Fibroblast of lung (primary cell): ENCODE measurements at regions not wholly inside any gene's neighbourhood (a gene's known extent, or its start where the extent isn't known, plus 50 kb on each side); places are given as distances from the start of the nearest gene placed in this dataset.

Experiments used
- DNase-seq, 2 donors: peaks; one replicate each; pipeline versions ENCODE4 v3.0.0 to v3.0.0-alpha.2; 2010; ENCODE audit warnings: low read depth in 2 of 2
- H2AFZ ChIP-seq: 2 replicates; pipeline ENCODE4 v1.5.1; 2012; ENCODE audit warnings: low read length, control low read depth, inconsistent platforms
- H3K27ac ChIP-seq: 2 replicates; pipeline ENCODE4 v1.5.1; 2011; ENCODE audit warnings: low read length, control low read depth; ENCODE audit not compliant: insufficient read depth
- H3K27me3 ChIP-seq: 2 replicates; pipeline ENCODE4 v1.5.1; 2011; ENCODE audit warnings: mild to moderate bottlenecking, low read length; ENCODE audit not compliant: control insufficient read depth, insufficient read depth
- H3K36me3 ChIP-seq: 2 replicates; pipeline ENCODE4 v1.5.1; 2011; ENCODE audit warnings: low read length; ENCODE audit not compliant: control insufficient read depth, insufficient read depth
- H3K4me1 ChIP-seq: 2 replicates; pipeline ENCODE4 v1.5.1; 2011; ENCODE audit warnings: low read length; ENCODE audit not compliant: control insufficient read depth, insufficient read depth; ENCODE audit errors: extremely low read depth
- H3K4me2 ChIP-seq: 2 replicates; pipeline ENCODE4 v1.5.1; 2011; ENCODE audit warnings: low read length, control low read depth; ENCODE audit not compliant: insufficient read depth; ENCODE audit errors: extremely low read depth
- H3K4me3 ChIP-seq, 4 experiments: fragments of 200-600 bp in 1 of 4; sonication (generic) in 1 of 4; replicated peaks in 1 of 4; 2 replicates each; pipeline ENCODE4 v1.5.1; 2011 to 2016; ENCODE audit warnings: low read length in 4 of 4, low read depth in 3 of 4, mild to moderate bottlenecking in 3 of 4, control low read depth in 2 of 4, inconsistent platforms in 1 of 4, mixed read lengths in 1 of 4; ENCODE audit not compliant: insufficient read depth in 1 of 4; ENCODE audit errors: control extremely low read depth in 1 of 4
- H3K79me2 ChIP-seq: 2 replicates; pipeline ENCODE4 v1.5.1; 2012; ENCODE audit warnings: mild to moderate bottlenecking, low read length, inconsistent platforms; ENCODE audit not compliant: control insufficient read depth, insufficient read depth
- H3K9ac ChIP-seq: 2 replicates; pipeline ENCODE4 v1.5.1; 2011; ENCODE audit warnings: mild to moderate bottlenecking, low read length, control low read depth; ENCODE audit not compliant: insufficient read depth
- H3K9me3 ChIP-seq: 2 replicates; pipeline ENCODE4 v1.5.1; 2012; ENCODE audit warnings: low read depth, low read length; ENCODE audit not compliant: control insufficient read depth, insufficient read depth
- H4K20me1 ChIP-seq: 2 replicates; pipeline ENCODE4 v1.5.1; 2011; ENCODE audit warnings: low read length; ENCODE audit not compliant: control insufficient read depth, insufficient read depth; ENCODE audit errors: extremely low read depth
- CTCF ChIP-seq, 2 donors: IDR thresholded peaks in 1 of 2; conservative IDR thresholded peaks in 1 of 2; 1 replicate in 1 of 2; 2 replicates in 1 of 2; pipeline ENCODE4 v1.5.1; 2011 to 2012; ENCODE audit warnings: low read length in 2 of 2, control low read depth in 1 of 2, inconsistent platforms in 1 of 2, low read depth in 1 of 2, mild to moderate bottlenecking in 1 of 2
- EZH2 ChIP-seq: IDR thresholded peaks from 2 replicates; pipeline ENCODE4 v1.5.1; 2012; ENCODE audit warnings: low read length, control low read depth, mild to moderate bottlenecking; ENCODE audit errors: missing control alignments

- TF ChIP-seq EZH2: no peak
- TF ChIP-seq CTCF (conservative IDR thresholded peaks at IDR 0.05 in 1 of 2, IDR thresholded peaks at IDR 0.05 in 1 of 2; ENCODE audit: low read depth in 1 of 2, low read length in 2 of 2): no peak
- Histone ChIP-seq H3K9ac (no peak overlapping the region), H3K79me2 (no peaks in the 10 kb centered on the region), H3K4me1 (no peaks in the 10 kb centered on the region), H3K27ac (no peak overlapping the region), H3K36me3 (no peaks in the 10 kb centered on the region), H3K27me3 (no peaks in the 10 kb centered on the region), H2AFZ (no peak overlapping the region), H3K4me2 (no peak overlapping the region), H3K9me3 (no peaks in the 10 kb centered on the region), H3K4me3 (no peak overlapping the region), H4K20me1 (no peaks in the 10 kb centered on the region)
- DNase-seq: no peak
Observed at GRCh38 chr18:1861473-1861872, 709.8 kb downstream of the METTL4 start.

GRCh38 chr18:1865869-1866268 is 705.4 kb downstream of the METTL4 start:
- no peak overlapping the region for H3K4me2 ChIP-seq
- no peaks in the 10 kb centered on the region for H3K36me3 ChIP-seq
- H3K4me1 ChIP-seq: no peaks in the 10 kb centered on the region
- no peaks in the 10 kb centered on the region for H3K79me2 ChIP-seq
- no peaks in the 10 kb centered on the region for H3K9me3 ChIP-seq
- no peak overlapping the region for H2AFZ ChIP-seq
- no peaks in the 10 kb centered on the region for H4K20me1 ChIP-seq
- no peak for DNase-seq
- H3K27me3 ChIP-seq: no peaks in the 10 kb centered on the region
- no peak overlapping the region for H3K4me3 ChIP-seq
- no peak for TF ChIP-seq CTCF (conservative IDR thresholded peaks at IDR 0.05 in 1 of 2, IDR thresholded peaks at IDR 0.05 in 1 of 2; ENCODE audit: low read depth in 1 of 2, low read length in 2 of 2)
- TF ChIP-seq EZH2: no peak
- H3K27ac ChIP-seq: no peak overlapping the region
- H3K9ac ChIP-seq: no peak overlapping the region

- TF ChIP-seq EZH2 (no peak), CTCF (conservative IDR thresholded peaks at IDR 0.05 in 1 of 2, IDR thresholded peaks at IDR 0.05 in 1 of 2; ENCODE audit: low read depth in 1 of 2, low read length in 2 of 2) (no peak)
- H4K20me1 ChIP-seq: no peaks in the 10 kb centered on the region
Observed at GRCh38 chr18:1872274-1872673, 699.0 kb downstream of the METTL4 start.

More at GRCh38 chr18:1872274-1872673, 699.0 kb downstream of the METTL4 start:
- Histone ChIP-seq H3K9ac (no peak overlapping the region), H3K4me3 (no peak overlapping the region), H3K27me3 (no peaks in the 10 kb centered on the region), H3K27ac (no peak overlapping the region), H2AFZ (no peak overlapping the region), H3K4me2 (no peak overlapping the region), H3K4me1 (no peaks in the 10 kb centered on the region), H3K79me2 (no peaks in the 10 kb centered on the region), H3K36me3 (no peaks in the 10 kb centered on the region), H3K9me3 (no peaks in the 10 kb centered on the region)
- DNase-seq: no peak
